GM12892 (cell line): ENCODE measurements at regions not wholly inside any gene's neighbourhood (a gene's known extent, or its start where the extent isn't known, plus 50 kb on each side); places are given as distances from the start of the nearest gene placed in this dataset.

Source experiments
- POLR2AphosphoS5 ChIP-seq: IDR thresholded peaks from 2 replicates; pipeline ENCODE4 v1.6.1; 2011; ENCODE audit warnings: low read depth, low read length, control low read depth
- TAF1 ChIP-seq: IDR thresholded peaks from 2 replicates; pipeline ENCODE4 v1.6.1; 2011; ENCODE audit warnings: low read depth, mild to moderate bottlenecking, control low read depth, low read length, borderline replicate concordance

DNA sequence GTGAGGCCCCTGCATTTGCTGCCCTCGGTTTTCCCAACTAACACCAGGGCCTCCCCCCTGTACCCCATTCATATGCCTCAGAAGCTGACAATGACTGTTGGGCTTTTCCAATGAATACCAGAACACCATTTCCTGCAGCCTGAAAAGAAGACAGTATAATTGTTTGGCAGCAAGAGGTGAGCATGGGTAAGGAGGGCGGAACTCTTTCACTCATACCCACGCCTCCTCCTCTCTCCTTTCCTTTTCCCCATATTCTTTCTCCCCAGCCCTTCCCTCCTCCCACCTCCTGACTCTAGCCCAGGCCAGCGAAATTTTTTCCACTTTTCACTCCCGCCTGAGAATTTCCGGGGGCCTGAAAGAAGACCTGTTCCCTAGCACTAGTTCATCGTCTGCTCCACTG lies 58.0 kb upstream of the CHST1 start:
- no peak for TF ChIP-seq TAF1
- no peak for TF ChIP-seq POLR2AphosphoS5
